HG03354 (cell line): ENCODE measurements at regions not wholly inside any gene's neighbourhood (a gene's known extent, or its start where the extent isn't known, plus 50 kb on each side); places are given as distances from the start of the nearest gene placed in this dataset.
"Not testable (repeated sequence)": the region's sequence is repeated elsewhere in the genome, so short reads cannot be mapped to it uniquely, and the experiment has no call there.

Experiments used
- ATAC-seq: cut with Tn5 transposase; IDR thresholded peaks from one replicate; pipeline ENCODE4 v1.9.1; 2021; ENCODE audit warnings: mild to moderate bottlenecking; ENCODE audit not compliant: unreplicated experiment, poor library complexity, severe bottlenecking

GRCh38 chr20:39985271-39985827 is 703.7 kb downstream of the MAFB start:
- ATAC-seq, result no peak

- no peak for ATAC-seq
Observed at GRCh38 chr20:39983655-39984054, 705.4 kb downstream of the MAFB start.

DNA sequence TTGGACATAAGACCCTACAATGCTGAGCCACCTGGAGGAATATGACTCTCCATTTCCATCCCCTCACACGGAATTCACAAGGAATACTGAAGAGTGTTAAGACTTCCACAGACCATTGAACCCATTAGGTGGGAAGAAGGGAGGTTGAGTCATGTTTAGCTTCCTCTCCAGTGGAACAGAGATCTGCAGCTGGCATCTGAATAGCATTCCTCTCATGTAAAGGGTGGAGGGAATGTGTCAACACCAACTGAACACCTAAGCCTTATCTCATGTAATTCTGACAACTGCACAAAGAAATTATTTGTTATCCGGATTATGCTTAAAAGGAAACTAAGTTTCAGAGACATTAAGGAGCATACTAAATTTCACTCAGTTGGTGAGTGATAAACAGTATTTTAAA is 705.9 kb downstream of the MAFB start:
- ATAC-seq, result no peak

GRCh38 chr20:39974966-39975501 is 714.0 kb downstream of the MAFB start:
- ATAC-seq, result no peak

DNA sequence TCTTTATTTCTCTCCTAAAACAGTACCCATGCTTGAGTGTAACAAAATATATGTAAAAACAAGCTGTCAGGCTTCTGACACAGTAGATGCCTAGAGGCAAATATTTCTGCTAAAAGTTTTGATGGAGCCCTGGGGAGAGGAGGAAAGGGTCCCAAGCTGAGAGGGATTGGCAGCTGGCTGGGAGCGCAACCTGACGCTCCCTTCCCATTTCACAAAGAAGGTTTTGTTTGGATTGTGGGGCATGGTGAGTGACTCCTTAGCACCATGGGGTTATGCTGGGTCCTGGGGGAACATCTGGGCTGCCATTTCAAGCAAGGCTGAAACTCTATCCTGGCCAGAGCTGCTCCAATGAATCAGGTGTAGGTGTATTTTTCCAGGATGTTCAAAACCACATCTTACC is 720.5 kb downstream of the MAFB start:
- no peak for ATAC-seq

GRCh38 chr20:39967806-39968205 is 721.2 kb downstream of the MAFB start:
- no peak for ATAC-seq

- ATAC-seq, result no peak
Observed at GRCh38 chr20:39961637-39962244, 727.3 kb downstream of the MAFB start.

GRCh38 chr20:39960522-39961428 is 728.3 kb downstream of the MAFB start:
- ATAC-seq, result peak; percentile 59

- not testable (repeated sequence) for ATAC-seq
Observed at GRCh38 chr20:39957911-39958310, 731.1 kb downstream of the MAFB start.

GRCh38 chr20:39954621-39955020 is 734.4 kb downstream of the MAFB start:
- ATAC-seq, result no peak

DNA sequence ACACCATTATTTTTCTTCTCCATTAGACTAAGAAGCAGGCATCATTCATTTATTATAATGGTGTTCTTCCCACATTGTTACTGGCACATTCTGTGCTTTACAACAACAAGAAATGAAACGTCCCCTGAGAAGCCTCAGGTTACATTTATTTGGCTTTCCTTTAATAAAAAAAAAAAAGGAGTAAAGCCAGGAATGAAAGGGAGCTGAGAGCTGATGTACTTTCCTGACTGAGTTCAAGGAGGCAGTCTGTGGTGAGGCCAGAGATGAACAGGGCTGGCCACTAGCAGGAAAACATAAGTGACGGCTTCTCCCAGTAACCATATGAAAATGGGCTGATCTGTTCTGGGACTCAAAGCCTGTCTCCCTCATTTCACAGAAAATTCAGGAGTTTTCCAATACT is 742.1 kb downstream of the MAFB start:
- no peak for ATAC-seq

DNA sequence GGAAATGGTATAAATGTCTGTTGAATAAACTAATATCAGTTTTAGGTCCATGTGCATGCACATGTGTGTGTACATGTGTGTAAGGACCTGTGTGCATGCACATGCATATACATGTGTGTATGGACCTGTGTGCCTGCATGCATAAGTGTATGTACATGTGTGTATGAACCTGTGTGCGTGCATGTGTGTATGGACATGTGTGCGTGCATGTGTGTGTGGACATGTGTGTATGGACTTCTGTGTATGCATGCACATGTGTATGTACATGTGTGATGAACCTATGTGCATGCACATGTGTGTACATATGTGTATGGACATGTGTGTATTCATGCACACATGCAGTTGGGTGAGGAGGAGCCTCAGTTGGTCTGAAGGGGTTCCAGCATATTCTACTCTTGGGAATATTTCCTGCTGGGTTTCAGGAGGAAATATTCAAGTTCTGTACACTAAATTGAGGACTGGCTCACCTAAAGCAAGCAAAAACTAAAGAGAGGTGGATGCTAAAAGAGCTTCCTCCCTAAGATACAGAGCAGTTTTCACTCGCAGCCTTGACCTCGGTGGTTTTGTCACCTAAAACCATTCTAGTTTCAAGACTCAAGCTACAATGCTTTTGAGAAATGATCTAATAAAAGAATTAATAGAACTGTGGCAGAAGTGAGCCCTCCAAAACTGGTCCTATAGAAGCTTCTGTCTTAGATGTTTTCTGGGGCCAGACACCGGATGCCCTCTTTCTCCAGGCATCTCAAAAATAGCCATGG is 742.8 kb downstream of the MAFB start:
- no peak for ATAC-seq

GRCh38 chr20:39944861-39945260 is 744.2 kb downstream of the MAFB start:
- ATAC-seq, result peak; percentile 41

DNA sequence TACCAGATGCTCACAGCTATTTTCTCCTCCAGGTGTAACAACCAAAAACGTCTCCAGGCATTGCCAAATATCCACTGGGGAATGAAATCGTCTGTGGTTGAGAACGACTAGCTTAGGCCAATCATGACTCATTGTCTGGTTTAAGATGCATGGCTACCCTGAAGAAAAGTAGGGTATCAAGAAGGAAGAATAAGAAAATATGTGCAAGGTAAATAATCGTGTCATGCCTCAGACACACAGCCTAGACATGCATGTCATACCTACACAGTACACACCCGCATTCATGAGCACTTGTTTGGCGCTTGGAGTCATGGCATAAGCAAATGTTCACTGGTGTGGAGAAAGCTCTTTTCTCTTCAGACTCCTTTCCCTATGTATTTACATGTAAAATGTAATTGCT is 745.7 kb downstream of the MAFB start:
- ATAC-seq, result no peak

DNA sequence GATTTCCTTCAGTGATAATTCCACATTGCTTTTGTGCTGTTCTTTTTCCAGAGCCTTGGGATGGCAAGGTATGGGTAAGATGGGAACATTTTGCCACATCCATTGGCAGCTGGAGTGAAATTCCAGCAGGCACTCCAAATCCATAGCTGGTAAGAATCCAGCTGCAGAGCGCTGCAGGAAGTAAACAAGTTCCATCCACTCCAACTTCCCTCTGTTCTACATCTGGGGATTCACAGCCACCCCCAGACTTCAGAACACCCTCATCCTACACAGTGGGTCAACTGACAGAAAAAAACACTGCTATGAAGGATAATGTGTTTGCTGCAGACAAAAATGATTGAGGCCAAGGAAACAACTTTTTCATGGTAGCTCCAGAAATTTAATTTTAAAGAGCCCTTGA is 747.8 kb downstream of the MAFB start:
- no peak for ATAC-seq

DNA sequence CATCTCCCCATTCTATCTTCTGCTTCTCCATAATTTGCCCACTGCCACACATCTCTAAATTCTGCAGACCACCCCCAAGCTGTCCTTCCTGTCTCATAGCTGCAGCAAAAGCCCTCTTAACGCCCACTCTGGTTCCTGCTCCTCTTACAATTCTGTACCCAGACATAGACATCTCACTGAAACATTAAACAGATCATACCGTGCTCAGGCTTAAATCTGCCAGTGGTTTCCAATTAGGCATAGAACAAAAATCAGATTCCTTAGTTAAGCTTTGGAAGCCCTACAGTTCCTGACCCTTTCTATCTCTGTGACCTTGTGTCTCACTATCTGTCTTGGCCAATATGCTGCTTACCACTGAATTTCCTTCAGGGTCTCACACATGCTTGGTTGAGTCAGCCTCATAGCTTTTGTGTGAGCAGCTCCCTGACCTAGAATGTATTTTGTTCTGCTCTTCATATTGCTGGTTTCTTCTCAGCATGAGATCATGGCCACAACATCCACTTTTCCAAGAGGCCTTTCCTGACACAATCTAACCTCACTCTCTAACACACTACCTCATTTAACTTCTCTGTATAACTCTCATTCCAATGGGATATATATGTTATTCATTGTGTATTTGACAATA is 749.7 kb downstream of the MAFB start:
- no peak for ATAC-seq

DNA sequence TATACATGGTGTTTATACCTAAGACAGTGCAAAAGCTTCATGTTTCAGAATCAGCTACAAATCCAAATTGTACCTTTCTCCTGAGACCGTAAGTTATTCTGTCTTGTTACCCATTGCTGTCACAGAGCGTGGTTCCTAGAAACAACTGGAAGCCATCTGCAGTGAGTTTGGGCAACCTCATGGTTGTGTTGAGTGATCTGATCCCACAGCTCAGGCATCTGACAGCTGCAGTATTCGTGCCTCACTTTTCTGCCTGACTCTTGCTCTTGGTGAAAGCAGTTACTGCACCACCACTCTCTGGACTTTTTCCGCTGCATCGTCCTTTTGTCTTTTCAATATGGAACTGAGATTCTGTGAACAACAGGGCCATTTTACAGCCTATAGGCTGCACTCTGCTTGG is 752.6 kb downstream of the MAFB start:
- ATAC-seq, result no peak

DNA sequence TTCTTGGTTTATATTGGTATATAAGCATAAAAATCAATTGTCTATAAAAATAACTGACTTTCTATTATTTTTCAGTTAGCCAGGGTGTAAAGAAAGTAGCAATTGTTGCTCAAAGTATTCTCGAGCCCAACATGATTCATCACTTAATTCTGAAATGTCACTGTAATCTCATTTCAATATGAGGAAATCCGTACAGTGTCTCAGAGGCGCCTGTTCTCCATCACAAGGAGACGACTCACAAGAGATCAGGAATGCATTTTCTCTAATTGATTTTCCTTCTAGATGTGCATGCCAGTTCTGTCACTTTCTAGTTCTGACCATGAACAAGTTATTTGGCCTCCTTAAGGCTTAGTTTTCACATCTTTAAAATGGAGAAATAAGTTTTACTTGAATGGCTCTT is 753.1 kb downstream of the MAFB start:
- ATAC-seq, result no peak

GRCh38 chr20:39916236-39916765 is 772.7 kb downstream of the MAFB start:
- no peak for ATAC-seq
